ENCODE measurements at regions not wholly inside any gene's neighbourhood (a gene's known extent, or its start where the extent isn't known, plus 50 kb on each side); places are given as distances from the start of the nearest gene placed in this dataset.

DNA sequence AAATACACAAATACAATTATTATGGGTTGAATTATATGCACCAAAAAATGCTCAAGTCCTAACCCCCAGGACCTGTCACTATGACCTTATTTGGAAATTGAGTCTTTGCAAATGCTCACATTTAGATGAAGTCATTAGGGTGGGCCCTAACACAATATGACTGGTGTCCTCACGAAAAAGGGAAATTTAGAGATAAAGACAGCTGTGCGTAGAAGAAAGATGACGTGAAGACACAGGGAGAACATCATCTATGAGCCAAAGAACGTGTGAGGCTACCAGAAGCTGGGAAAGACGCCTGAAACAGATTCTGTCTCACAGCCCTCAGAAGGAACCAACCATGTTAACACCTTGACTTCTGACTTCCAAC is 259.2 kb downstream of the EMP1 start:
- TF ChIP-seq, protein P1, sequence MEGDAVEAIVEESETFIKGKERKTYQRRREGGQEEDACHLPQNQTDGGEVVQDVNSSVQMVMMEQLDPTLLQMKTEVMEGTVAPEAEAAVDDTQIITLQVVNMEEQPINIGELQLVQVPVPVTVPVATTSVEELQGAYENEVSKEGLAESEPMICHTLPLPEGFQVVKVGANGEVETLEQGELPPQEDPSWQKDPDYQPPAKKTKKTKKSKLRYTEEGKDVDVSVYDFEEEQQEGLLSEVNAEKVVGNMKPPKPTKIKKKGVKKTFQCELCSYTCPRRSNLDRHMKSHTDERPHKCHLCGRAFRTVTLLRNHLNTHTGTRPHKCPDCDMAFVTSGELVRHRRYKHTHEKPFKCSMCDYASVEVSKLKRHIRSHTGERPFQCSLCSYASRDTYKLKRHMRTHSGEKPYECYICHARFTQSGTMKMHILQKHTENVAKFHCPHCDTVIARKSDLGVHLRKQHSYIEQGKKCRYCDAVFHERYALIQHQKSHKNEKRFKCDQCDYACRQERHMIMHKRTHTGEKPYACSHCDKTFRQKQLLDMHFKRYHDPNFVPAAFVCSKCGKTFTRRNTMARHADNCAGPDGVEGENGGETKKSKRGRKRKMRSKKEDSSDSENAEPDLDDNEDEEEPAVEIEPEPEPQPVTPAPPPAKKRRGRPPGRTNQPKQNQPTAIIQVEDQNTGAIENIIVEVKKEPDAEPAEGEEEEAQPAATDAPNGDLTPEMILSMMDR (IDR thresholded peaks at IDR 0.05): no peak
- TF ChIP-seq POLR2A (IDR thresholded peaks at IDR 0.05) (no peak), EP300 (IDR thresholded peaks at IDR 0.05) (no peak), POLR2AphosphoS5 (IDR thresholded peaks at IDR 0.05) (no peak)
